HUES6 (cell line): ENCODE measurements at regions not wholly inside any gene's neighbourhood (a gene's known extent, or its start where the extent isn't known, plus 50 kb on each side); places are given as distances from the start of the nearest gene placed in this dataset.

Experiments
- H3K27ac ChIP-seq: 2 replicates; pipeline ENCODE4 v1.7.0; 2013; ENCODE audit warnings: low read depth, mild to moderate bottlenecking, low read length, inconsistent platforms
- H3K27me3 ChIP-seq: 2 replicates; pipeline ENCODE4 v1.6.1; 2013; ENCODE audit warnings: low read length; ENCODE audit not compliant: control insufficient read depth, insufficient read depth
- H3K36me3 ChIP-seq: 2 replicates; pipeline ENCODE4 v1.6.1; 2013; ENCODE audit warnings: low read length; ENCODE audit not compliant: control insufficient read depth, insufficient read depth
- H3K4me1 ChIP-seq: 2 replicates; pipeline ENCODE4 v1.6.1; 2013; ENCODE audit warnings: low read length; ENCODE audit not compliant: control insufficient read depth, insufficient read depth
- H3K4me3 ChIP-seq: 2 replicates; pipeline ENCODE4 v1.5.1; 2013; ENCODE audit warnings: low read depth, low read length
- H3K9ac ChIP-seq: one replicate; pipeline ENCODE4 v1.6.1; 2013; ENCODE audit warnings: mild to moderate bottlenecking, low read length
- H3K9me3 ChIP-seq: 2 replicates; pipeline ENCODE4 v1.6.1; 2013; ENCODE audit warnings: low read depth, low read length; ENCODE audit not compliant: control insufficient read depth, insufficient read depth

- Histone ChIP-seq H3K27ac (no peak overlapping the region), H3K9me3 (no peaks in the 10 kb centered on the region; the same call in 1 of the 2 replicates), H3K9ac (no peak overlapping the region), H3K27me3 (no peaks in the 10 kb centered on the region), H3K4me1 (no peaks in the 10 kb centered on the region), H3K4me3 (no peak overlapping the region), H3K36me3 (no peaks in the 10 kb centered on the region)
Observed at GRCh38 chr3:28727307-28727706, 378.7 kb upstream of the AZI2 start.

- Histone ChIP-seq H3K27me3 (no peaks in the 10 kb centered on the region), H3K27ac (no peak overlapping the region), H3K36me3 (no peaks in the 10 kb centered on the region), H3K4me3 (no peak overlapping the region), H3K4me1 (no peaks in the 10 kb centered on the region), H3K9ac (no peak overlapping the region), H3K9me3 (no peaks in the 10 kb centered on the region)
Observed at GRCh38 chr3:28738425-28738824, 389.8 kb upstream of the AZI2 start.

DNA sequence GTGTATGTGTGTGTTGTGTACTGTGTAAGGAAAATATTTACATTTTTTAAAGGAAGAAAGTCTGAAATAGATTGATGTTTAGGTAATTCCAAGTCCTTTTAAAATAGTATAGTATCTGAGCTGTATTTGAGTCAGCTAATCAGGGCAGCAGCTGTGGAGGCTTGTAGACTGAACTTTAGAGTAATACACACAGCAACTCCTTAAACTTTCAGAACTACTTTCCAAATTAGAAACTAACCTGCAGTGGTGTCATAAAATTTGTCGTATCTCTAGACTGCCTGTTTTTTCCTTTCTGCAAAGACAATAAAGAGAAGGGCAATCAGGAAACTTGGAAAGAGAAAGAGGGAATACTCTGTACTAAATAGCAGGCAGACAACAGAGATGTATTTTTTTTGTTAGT is 391.0 kb upstream of the AZI2 start:
- Histone ChIP-seq H3K27me3 (no peaks in the 10 kb centered on the region), H3K27ac (no peak overlapping the region), H3K9me3 (no peaks in the 10 kb centered on the region), H3K4me3 (no peak overlapping the region), H3K36me3 (no peaks in the 10 kb centered on the region), H3K4me1 (no peaks in the 10 kb centered on the region), H3K9ac (no peak overlapping the region)

GRCh38 chr3:28743271-28743670 is 394.6 kb upstream of the AZI2 start:
- no peaks in the 10 kb centered on the region for H3K27me3 ChIP-seq

GRCh38 chr3:28743831-28744230 is 395.2 kb upstream of the AZI2 start:
- no peaks in the 10 kb centered on the region for H3K27me3 ChIP-seq
- H3K4me3 ChIP-seq, result no peak overlapping the region
- no peaks in the 10 kb centered on the region for H3K9me3 ChIP-seq
- no peaks in the 10 kb centered on the region for H3K4me1 ChIP-seq
- no peak overlapping the region for H3K9ac ChIP-seq
- no peak overlapping the region for H3K27ac ChIP-seq
- H3K36me3 ChIP-seq, result no peaks in the 10 kb centered on the region

More at GRCh38 chr3:28743271-28743670, 394.6 kb upstream of the AZI2 start:
- Histone ChIP-seq H3K27ac (no peak overlapping the region), H3K4me1 (no peaks in the 10 kb centered on the region), H3K36me3 (no peaks in the 10 kb centered on the region), H3K4me3 (no peak overlapping the region), H3K9ac (no peak overlapping the region), H3K9me3 (no peaks in the 10 kb centered on the region)

- Histone ChIP-seq H3K4me1 (no peaks in the 10 kb centered on the region), H3K9me3 (0 out of 2 replicates have a peak, but pooled peaks cover under 1% of the 10 kb centered on the region), H3K4me3 (no peak overlapping the region), H3K27me3 (no peaks in the 10 kb centered on the region), H3K36me3 (no peaks in the 10 kb centered on the region), H3K27ac (no peak overlapping the region), H3K9ac (no peak overlapping the region)
Observed at GRCh38 chr3:28745436-28745835, 396.8 kb upstream of the AZI2 start.

- H3K36me3 ChIP-seq, result no peaks in the 10 kb centered on the region
- H3K9ac ChIP-seq, result no peak overlapping the region
- H3K27me3 ChIP-seq, result no peaks in the 10 kb centered on the region
- no peak overlapping the region for H3K4me3 ChIP-seq
- H3K9me3 ChIP-seq, result 0 out of 2 replicates have a peak, but pooled peaks cover 7% of the 10 kb centered on the region
- no peak overlapping the region for H3K27ac ChIP-seq
- H3K4me1 ChIP-seq, result no peaks in the 10 kb centered on the region
Observed at GRCh38 chr3:28745916-28746617, 397.4 kb upstream of the AZI2 start.

DNA sequence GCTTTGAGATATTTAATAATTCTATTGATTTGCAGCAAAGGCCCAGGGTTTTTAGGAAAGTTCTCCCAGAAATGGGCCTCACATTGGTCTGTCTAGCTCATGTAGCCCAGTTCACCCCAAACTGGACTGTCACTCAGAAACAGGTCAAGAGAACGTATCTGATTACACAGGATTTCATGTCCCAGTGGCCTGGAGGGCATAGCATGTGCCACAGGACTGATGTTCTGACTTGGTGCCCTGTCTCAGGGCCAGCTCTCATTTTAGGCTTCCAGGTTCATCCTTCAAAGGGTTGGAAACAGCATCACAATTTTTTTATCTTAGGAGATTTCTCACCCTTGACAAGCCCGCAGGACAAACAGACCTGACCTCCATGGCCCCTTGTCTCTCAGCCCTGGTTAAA is 398.4 kb upstream of the AZI2 start:
- H3K4me1 ChIP-seq, result no peaks in the 10 kb centered on the region
- H3K9ac ChIP-seq, result no peak overlapping the region
- no peaks in the 10 kb centered on the region for H3K36me3 ChIP-seq
- H3K27ac ChIP-seq, result no peak overlapping the region
- no peaks in the 10 kb centered on the region for H3K27me3 ChIP-seq
- H3K9me3 ChIP-seq, result 0 out of 2 replicates have a peak, but pooled peaks cover 8% of the 10 kb centered on the region
- no peak overlapping the region for H3K4me3 ChIP-seq

DNA sequence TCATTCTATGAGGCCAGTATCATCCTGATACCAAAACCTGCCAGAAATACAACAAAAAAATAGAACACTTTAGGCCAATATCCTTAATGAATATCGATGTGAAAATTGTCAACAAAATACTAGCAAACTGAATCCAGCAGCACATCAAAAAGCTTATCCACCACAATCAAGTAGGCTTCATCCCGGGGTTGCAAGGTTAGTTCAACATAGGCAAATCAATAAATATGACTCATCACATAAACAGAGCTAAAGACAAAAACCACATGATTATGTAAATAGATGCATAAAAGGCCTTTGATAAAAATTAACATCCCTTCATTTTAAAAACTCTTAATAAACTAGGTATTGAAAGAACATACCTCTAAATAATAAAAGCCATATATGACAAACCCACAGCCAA is 403.2 kb upstream of the AZI2 start:
- Histone ChIP-seq H3K36me3 (no peaks in the 10 kb centered on the region), H3K4me1 (no peaks in the 10 kb centered on the region), H3K27ac (no peak overlapping the region), H3K9me3 (peaks cover 8% of the 10 kb centered on the region; the same call in 1 of the 2 replicates), H3K9ac (no peak overlapping the region), H3K27me3 (no peaks in the 10 kb centered on the region), H3K4me3 (no peak overlapping the region)

- Histone ChIP-seq H3K27me3 (no peaks in the 10 kb centered on the region), H3K4me3 (no peak overlapping the region), H3K36me3 (no peaks in the 10 kb centered on the region), H3K27ac (no peak overlapping the region), H3K9me3 (peaks cover 8% of the 10 kb centered on the region; the same call in 1 of the 2 replicates), H3K9ac (no peak overlapping the region), H3K4me1 (no peaks in the 10 kb centered on the region)
Observed at GRCh38 chr3:28752290-28752689, 403.7 kb upstream of the AZI2 start.

- H3K4me3 ChIP-seq, result no peak overlapping the region
- H3K36me3 ChIP-seq, result no peaks in the 10 kb centered on the region
- H3K27me3 ChIP-seq, result no peaks in the 10 kb centered on the region
- no peak overlapping the region for H3K27ac ChIP-seq
- no peaks in the 10 kb centered on the region for H3K4me1 ChIP-seq
- peaks cover 1% of the 10 kb centered on the region; the same call in 1 of the 2 replicates for H3K9me3 ChIP-seq
- no peak overlapping the region for H3K9ac ChIP-seq
Observed at GRCh38 chr3:28756056-28756455, 407.4 kb upstream of the AZI2 start.
